Neuronal stem cell (in vitro differentiated cells): ENCODE measurements at regions not wholly inside any gene's neighbourhood (a gene's known extent, or its start where the extent isn't known, plus 50 kb on each side); places are given as distances from the start of the nearest gene placed in this dataset.

Source experiments
- DNase-seq: peaks from one replicate; pipeline ENCODE4 v3.0.0-alpha.2; 2013; ENCODE audit warnings: low spot score
- H2AFZ ChIP-seq: one replicate; pipeline ENCODE4 v1.6.1; 2013; ENCODE audit warnings: mild to moderate bottlenecking, low read length, inconsistent platforms
- H2AK5ac ChIP-seq: 2 replicates; pipeline ENCODE4 v1.6.1; 2013; ENCODE audit warnings: low read depth, mild to moderate bottlenecking, inconsistent platforms, low read length, moderate library complexity, mixed read lengths
- H2BK120ac ChIP-seq: 2 replicates; pipeline ENCODE4 v1.6.1; 2013; ENCODE audit warnings: low read depth, mild to moderate bottlenecking, inconsistent platforms, low read length, moderate library complexity, mixed read lengths
- H2BK12ac ChIP-seq: one replicate; pipeline ENCODE4 v1.6.1; 2013; ENCODE audit warnings: low read length, inconsistent platforms
- H2BK15ac ChIP-seq: 2 replicates; pipeline ENCODE4 v1.6.1; 2013; ENCODE audit warnings: mild to moderate bottlenecking, low read length, inconsistent platforms, mixed read lengths
- H2BK5ac ChIP-seq: one replicate; pipeline ENCODE4 v1.6.1; 2013; ENCODE audit warnings: inconsistent platforms, mild to moderate bottlenecking, low read length, moderate library complexity
- H3K14ac ChIP-seq: one replicate; pipeline ENCODE4 v1.6.1; 2013; ENCODE audit warnings: low read length, inconsistent platforms
- H3K18ac ChIP-seq: 2 replicates; pipeline ENCODE4 v1.6.1; 2013; ENCODE audit warnings: low read length, inconsistent platforms
- H3K23ac ChIP-seq: 2 replicates; pipeline ENCODE4 v1.6.1; 2013; ENCODE audit warnings: low read depth, mild to moderate bottlenecking, mixed read lengths, low read length, inconsistent platforms; ENCODE audit not compliant: poor library complexity
- H3K27ac ChIP-seq: replicated peaks from 3 replicates; pipeline ENCODE4 v1.5.1; 2013; ENCODE audit warnings: low read length, inconsistent platforms
- H3K27me3 ChIP-seq, 3 experiments: 2 replicates each; pipeline ENCODE4 v1.6.1; 2013; ENCODE audit warnings: low read length in 3 of 3, mild to moderate bottlenecking in 2 of 3, inconsistent platforms in 1 of 3, low read depth in 1 of 3, mixed read lengths in 1 of 3, moderate library complexity in 1 of 3; ENCODE audit not compliant: control insufficient read depth in 3 of 3, insufficient read depth in 3 of 3
- H3K36me3 ChIP-seq, 2 donors: replicated peaks in 1 of 2; 2 replicates each; pipeline ENCODE4 v1.6.1; 2013; ENCODE audit warnings: low read length in 2 of 2; ENCODE audit not compliant: control insufficient read depth in 2 of 2, insufficient read depth in 2 of 2
- H3K4ac ChIP-seq: 2 replicates; pipeline ENCODE4 v1.6.1; 2013; ENCODE audit warnings: inconsistent platforms, mild to moderate bottlenecking, low read length, moderate library complexity
- H3K4me1 ChIP-seq, 2 donors: 1 replicate in 1 of 2; 2 replicates in 1 of 2; pipeline ENCODE4 v1.6.1; 2013; ENCODE audit warnings: low read length in 2 of 2, low read depth in 1 of 2; ENCODE audit not compliant: control insufficient read depth in 2 of 2, insufficient read depth in 1 of 2
- H3K4me2 ChIP-seq: one replicate; pipeline ENCODE4 v1.6.1; 2013; ENCODE audit warnings: mild to moderate bottlenecking, low read length, inconsistent platforms; ENCODE audit not compliant: insufficient read depth, poor library complexity, severe bottlenecking
- H3K4me3 ChIP-seq, 2 donors: 2 replicates each; pipeline ENCODE4 v1.5.1; 2013; ENCODE audit warnings: low read length in 2 of 2, mild to moderate bottlenecking in 2 of 2, inconsistent platforms in 1 of 2, moderate library complexity in 1 of 2
- H3K79me1 ChIP-seq: one replicate; pipeline ENCODE4 v1.6.1; 2013; ENCODE audit warnings: low read depth, mild to moderate bottlenecking, inconsistent platforms, low read length, moderate library complexity
- H3K9ac ChIP-seq: one replicate; pipeline ENCODE4 v1.6.1; 2013; ENCODE audit warnings: mild to moderate bottlenecking, low read depth, low read length, inconsistent platforms; ENCODE audit not compliant: poor library complexity
- H3K9me3 ChIP-seq, 2 donors: replicated peaks in 1 of 2; 2 replicates each; pipeline versions ENCODE3 to v1.6.1; 2013; ENCODE audit warnings: low read length in 2 of 2, mild to moderate bottlenecking in 2 of 2, inconsistent platforms in 1 of 2, low read depth in 1 of 2, mixed read lengths in 1 of 2, moderate library complexity in 1 of 2; ENCODE audit not compliant: control insufficient read depth in 2 of 2, insufficient read depth in 1 of 2
- H4K8ac ChIP-seq: one replicate; pipeline ENCODE4 v1.6.1; 2013; ENCODE audit warnings: low read depth, mild to moderate bottlenecking, inconsistent platforms, low read length, moderate library complexity
- H4K91ac ChIP-seq: one replicate; pipeline ENCODE4 v1.6.1; 2013; ENCODE audit warnings: low read length, low read depth, mild to moderate bottlenecking, inconsistent platforms; ENCODE audit not compliant: poor library complexity
- WGBS, 2 donors: extraction: QIAGEN DNeasy Blood & Tissue Kit; methylation state at CpG; one replicate each; pipeline ENCODE4 v1.1.7; 2013; ENCODE audit warnings: missing lambda C conversion rate in 2 of 2, mixed read lengths in 1 of 2; ENCODE audit not compliant: insufficient read length in 2 of 2, insufficient replicate concordance in 1 of 2; ENCODE audit errors: extremely low coverage in 2 of 2; 5-methylcytosine and 5-hydroxymethylcytosine counted together

- no peak overlapping the region for H4K8ac ChIP-seq
- no peaks in the 10 kb centered on the region for H3K36me3 ChIP-seq
- H3K9me3 ChIP-seq: no peaks in the 10 kb centered on the region
- H3K27ac ChIP-seq: no peak overlapping the region
- no peaks in the 10 kb centered on the region for H3K79me1 ChIP-seq
- no peak overlapping the region for H4K91ac ChIP-seq
- H2BK15ac ChIP-seq: no peak overlapping the region
- H3K4me2 ChIP-seq: no peak overlapping the region
- no peak overlapping the region for H2AK5ac ChIP-seq
- H2BK12ac ChIP-seq: no peak overlapping the region
- no peak overlapping the region for H3K18ac ChIP-seq
- no peak overlapping the region for H3K23ac ChIP-seq
- DNase-seq: no peak
- no peak overlapping the region for H2BK5ac ChIP-seq
- H3K27me3 ChIP-seq: no peaks in the 10 kb centered on the region
- H3K4me1 ChIP-seq: no peaks in the 10 kb centered on the region
- H3K4me3 ChIP-seq: no peak overlapping the region
- no peak overlapping the region for H3K9ac ChIP-seq
- WGBS, 2 donors: no CpG with 5 or more reads among the region's 1 CpG
- H2AFZ ChIP-seq: no peak overlapping the region
- no peak overlapping the region for H2BK120ac ChIP-seq
- no peak overlapping the region for H3K4ac ChIP-seq
- H3K14ac ChIP-seq: no peak overlapping the region
These were observed 456.8 kb upstream of the GJE1 start for GRCh38 chr6:141675957-141676356.

GRCh38 chr6:141669141-141669540, 463.6 kb upstream of the GJE1 start:
- H2AFZ ChIP-seq: no peak overlapping the region
- H3K36me3 ChIP-seq: no peaks in the 10 kb centered on the region
- no peak overlapping the region for H3K23ac ChIP-seq
- H3K9me3 ChIP-seq: no peaks in the 10 kb centered on the region
- H3K18ac ChIP-seq: no peak overlapping the region
- H3K9ac ChIP-seq: no peak overlapping the region
- H3K27ac ChIP-seq: no peak overlapping the region
- H4K8ac ChIP-seq: no peak overlapping the region
- DNase-seq: no peak
- H4K91ac ChIP-seq: no peak overlapping the region
- WGBS, 2 donors: no CpG with 5 or more reads among the region's 7 CpGs
- H3K4ac ChIP-seq: no peak overlapping the region
- peak overlapping the region in 1 of 2 donors; percentile 30 for H3K4me3 ChIP-seq
- H2AK5ac ChIP-seq: no peak overlapping the region
- no peak overlapping the region for H2BK12ac ChIP-seq
- H3K14ac ChIP-seq: no peak overlapping the region
- H2BK15ac ChIP-seq: no peak overlapping the region
- H2BK120ac ChIP-seq: no peak overlapping the region
- no peak overlapping the region for H2BK5ac ChIP-seq
- peaks cover 1 to 4% of the 10 kb centered on the region in 2 donors for H3K4me1 ChIP-seq
- no peak overlapping the region for H3K4me2 ChIP-seq
- no peaks in the 10 kb centered on the region for H3K79me1 ChIP-seq
- no peaks in the 10 kb centered on the region for H3K27me3 ChIP-seq

GRCh38 chr6:141667580-141668309, 465.0 kb upstream of the GJE1 start:
- H3K4me1 ChIP-seq: peaks cover 1 to 4% of the 10 kb centered on the region in 2 donors
- H3K27me3 ChIP-seq: no peaks in the 10 kb centered on the region
- peak overlapping the region; percentile 71 for H2AFZ ChIP-seq
- no peak overlapping the region for H3K9ac ChIP-seq
- no peak overlapping the region for H2BK12ac ChIP-seq
- no peak overlapping the region for H3K4ac ChIP-seq
- H3K36me3 ChIP-seq: no peaks in the 10 kb centered on the region
- no CpG with 5 or more reads among the region's 3 CpGs for WGBS, 2 donors
- no peaks in the 10 kb centered on the region for H3K9me3 ChIP-seq
- no peak overlapping the region for H3K23ac ChIP-seq
- H3K4me2 ChIP-seq: no peak overlapping the region
- H2BK120ac ChIP-seq: no peak overlapping the region
- no peak overlapping the region for H4K91ac ChIP-seq
- H3K27ac ChIP-seq: no peak overlapping the region
- no peak overlapping the region for H3K4me3 ChIP-seq
- no peak overlapping the region for H2BK15ac ChIP-seq
- H3K14ac ChIP-seq: no peak overlapping the region
- H3K79me1 ChIP-seq: no peaks in the 10 kb centered on the region
- no peak overlapping the region for H2AK5ac ChIP-seq
- H4K8ac ChIP-seq: no peak overlapping the region
- H3K18ac ChIP-seq: peak overlapping the region; percentile 15
- H2BK5ac ChIP-seq: no peak overlapping the region
- DNase-seq: no peak

GRCh38 chr6:141666187-141666586, 466.5 kb upstream of the GJE1 start:
- H2AK5ac ChIP-seq: no peak overlapping the region
- H3K36me3 ChIP-seq: no peaks in the 10 kb centered on the region
- H3K9ac ChIP-seq: no peak overlapping the region
- H3K18ac ChIP-seq: no peak overlapping the region
- H3K4me3 ChIP-seq: no peak overlapping the region
- H3K4me1 ChIP-seq: peaks cover 1 to 4% of the 10 kb centered on the region in 2 donors
- H3K27ac ChIP-seq: no peak overlapping the region
- H3K79me1 ChIP-seq: no peaks in the 10 kb centered on the region
- WGBS, 2 donors: no CpG with 5 or more reads among the region's 1 CpG
- no peaks in the 10 kb centered on the region for H3K9me3 ChIP-seq
- H2BK120ac ChIP-seq: no peak overlapping the region
- no peak overlapping the region for H3K23ac ChIP-seq
- no peak for DNase-seq
- no peak overlapping the region for H2BK5ac ChIP-seq
- H2BK12ac ChIP-seq: no peak overlapping the region
- no peak overlapping the region for H2BK15ac ChIP-seq
- H2AFZ ChIP-seq: no peak overlapping the region
- no peak overlapping the region for H3K4ac ChIP-seq
- H3K4me2 ChIP-seq: no peak overlapping the region
- H3K27me3 ChIP-seq: no peaks in the 10 kb centered on the region
- no peak overlapping the region for H3K14ac ChIP-seq
- no peak overlapping the region for H4K8ac ChIP-seq
- no peak overlapping the region for H4K91ac ChIP-seq
